CD4-positive, alpha-beta T cell (primary cell): ENCODE measurements at regions not wholly inside any gene's neighbourhood (a gene's known extent, or its start where the extent isn't known, plus 50 kb on each side); places are given as distances from the start of the nearest gene placed in this dataset.

Experiments used
- ATAC-seq: fragments of 200-7000 bp; cut with Tn5 transposase; one replicate; pipeline ENCODE4 v1.10.0; 2022; ENCODE audit warnings: mild to moderate bottlenecking; ENCODE audit not compliant: poor library complexity
- CTCF ChIA-PET: fragments of 350-600 bp; sonication (Branson Sonifier 250); formaldehyde crosslinking; loops from one replicate; lab custom pipeline; 2021; ENCODE audit warnings: antibody characterized with exemption, inconsistent platforms; lab: Charles Lee
- POLR2A ChIA-PET: fragments of 350-600 bp; sonication (Branson Sonifier 250); formaldehyde crosslinking; loops from one replicate; lab custom pipeline; 2021; ENCODE audit warnings: antibody characterized with exemption, inconsistent platforms; lab: Charles Lee
- DNase-seq, 14 experiments: peaks; one replicate each; pipeline ENCODE4 v3.0.0-alpha.2; 2013 to 2020; ENCODE audit warnings: mixed read lengths in 2 of 14
- H3K27ac ChIP-seq, 2 donors: one replicate each; pipeline versions ENCODE4 v1.5.1 to v1.7.0; 2013; ENCODE audit warnings: low read length in 2 of 2, low read depth in 1 of 2, mild to moderate bottlenecking in 1 of 2
- H3K27me3 ChIP-seq, 2 experiments: 1 replicate in 1 of 2; 2 replicates in 1 of 2; pipeline versions ENCODE4 v1.6.1 to v1.7.0; 2013; ENCODE audit warnings: low read length in 2 of 2, control low read depth in 1 of 2, mild to moderate bottlenecking in 1 of 2, moderate library complexity in 1 of 2; ENCODE audit not compliant: insufficient read depth in 2 of 2, control insufficient read depth in 1 of 2
- H3K36me3 ChIP-seq: one replicate; pipeline ENCODE4 v1.6.1; 2013; ENCODE audit warnings: low read length, control low read depth; ENCODE audit not compliant: insufficient read depth
- H3K4me1 ChIP-seq: one replicate; pipeline ENCODE4 v1.6.1; 2013; ENCODE audit warnings: low read length, control low read depth; ENCODE audit not compliant: insufficient read depth
- H3K4me3 ChIP-seq: one replicate; pipeline ENCODE4 v1.5.1; 2013; ENCODE audit warnings: mild to moderate bottlenecking, low read length, moderate library complexity
- H3K9me3 ChIP-seq, 2 experiments: 1 replicate in 1 of 2; 2 replicates in 1 of 2; pipeline versions ENCODE4 v1.6.1 to v1.7.0; 2013; ENCODE audit warnings: low read length in 2 of 2, mild to moderate bottlenecking in 2 of 2, control low read depth in 1 of 2, moderate library complexity in 1 of 2; ENCODE audit not compliant: control insufficient read depth in 1 of 2, insufficient read depth in 1 of 2
- H3K27ac Mint-ChIP-seq: one replicate; pipeline ENCODE4 v1.8.0; 2020; ENCODE audit warnings: mixed read lengths
- H3K27me3 Mint-ChIP-seq: one replicate; pipeline ENCODE4 v1.8.0; 2021; ENCODE audit warnings: mixed read lengths
- H3K36me3 Mint-ChIP-seq: one replicate; pipeline ENCODE4 v1.8.0; 2021; ENCODE audit warnings: low read depth, mixed read lengths
- H3K4me1 Mint-ChIP-seq: one replicate; pipeline ENCODE4 v1.8.0; 2021; ENCODE audit warnings: low read depth, mixed read lengths
- H3K4me3 Mint-ChIP-seq: one replicate; pipeline ENCODE4 v1.8.0; 2020; ENCODE audit warnings: mild to moderate bottlenecking, mixed read lengths
- H3K9me3 Mint-ChIP-seq: one replicate; pipeline ENCODE4 v1.8.0; 2020; ENCODE audit warnings: mixed read lengths
- intact Hi-C, 2 experiments: fragments of 100-400 bp; cut with DNase I in 1 of 2; cut with micrococcal nuclease in 1 of 2; formaldehyde crosslinking; loops; one replicate each; pipeline versions ENCODE4 v1.15.1 to v1.9.0; 2023 to 2025; cut with DNase I, micrococcal nuclease
- TF ChIP-seq, protein P1 (sequence below): fragments of 200-600 bp; IDR thresholded peaks from one replicate; pipeline ENCODE4 v1.8.0; 2022; ENCODE audit warnings: antibody characterized with exemption, mild to moderate bottlenecking

DNA sequence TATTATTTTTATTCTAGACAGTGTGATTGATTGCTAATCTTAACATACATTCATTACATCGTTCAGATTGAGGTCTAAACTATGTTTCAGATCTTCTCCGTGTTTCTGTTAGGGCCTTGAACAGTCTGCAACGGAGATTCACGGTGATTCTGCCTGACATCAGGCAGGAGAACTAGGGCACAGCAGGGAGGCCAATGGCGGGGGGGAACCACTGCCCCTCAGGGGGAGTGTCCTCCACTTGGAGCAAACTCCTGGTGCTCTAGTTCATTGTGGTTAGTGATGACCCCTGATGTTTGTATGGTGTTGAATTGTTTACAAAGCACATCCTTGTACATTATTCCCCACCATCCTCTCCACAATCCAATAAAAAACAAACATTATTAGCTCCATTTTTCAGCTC lies 173.5 kb downstream of the ZNF608 start:
- H3K27me3 ChIP-seq = no peaks in the 10 kb centered on the region
- CTCF ChIA-PET = no interaction called here
- Mint-ChIP-seq H3K27me3 (no peaks in the 10 kb centered on the region), H3K27ac (no peak overlapping the region), H3K4me1 (no peaks in the 10 kb centered on the region), H3K36me3 (no peaks in the 10 kb centered on the region), H3K9me3 (no peaks in the 10 kb centered on the region), H3K4me3 (no peak overlapping the region)
- H3K4me1 ChIP-seq = no peaks in the 10 kb centered on the region
- ATAC-seq (no peak), DNase-seq (no peak)
- H3K36me3 ChIP-seq = no peaks in the 10 kb centered on the region
- TF ChIP-seq, protein P1, sequence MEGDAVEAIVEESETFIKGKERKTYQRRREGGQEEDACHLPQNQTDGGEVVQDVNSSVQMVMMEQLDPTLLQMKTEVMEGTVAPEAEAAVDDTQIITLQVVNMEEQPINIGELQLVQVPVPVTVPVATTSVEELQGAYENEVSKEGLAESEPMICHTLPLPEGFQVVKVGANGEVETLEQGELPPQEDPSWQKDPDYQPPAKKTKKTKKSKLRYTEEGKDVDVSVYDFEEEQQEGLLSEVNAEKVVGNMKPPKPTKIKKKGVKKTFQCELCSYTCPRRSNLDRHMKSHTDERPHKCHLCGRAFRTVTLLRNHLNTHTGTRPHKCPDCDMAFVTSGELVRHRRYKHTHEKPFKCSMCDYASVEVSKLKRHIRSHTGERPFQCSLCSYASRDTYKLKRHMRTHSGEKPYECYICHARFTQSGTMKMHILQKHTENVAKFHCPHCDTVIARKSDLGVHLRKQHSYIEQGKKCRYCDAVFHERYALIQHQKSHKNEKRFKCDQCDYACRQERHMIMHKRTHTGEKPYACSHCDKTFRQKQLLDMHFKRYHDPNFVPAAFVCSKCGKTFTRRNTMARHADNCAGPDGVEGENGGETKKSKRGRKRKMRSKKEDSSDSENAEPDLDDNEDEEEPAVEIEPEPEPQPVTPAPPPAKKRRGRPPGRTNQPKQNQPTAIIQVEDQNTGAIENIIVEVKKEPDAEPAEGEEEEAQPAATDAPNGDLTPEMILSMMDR = no peak
- H3K4me3 ChIP-seq = no peak overlapping the region
- no peaks in the 10 kb centered on the region for H3K9me3 ChIP-seq
- no peak overlapping the region for H3K27ac ChIP-seq
- intact Hi-C loops = no loop called here
- POLR2A ChIA-PET = no interaction called here

- H3K4me3 Mint-ChIP-seq = no peak overlapping the region
- no peaks in the 10 kb centered on the region for H3K36me3 ChIP-seq
- no peak overlapping the region for H3K27ac Mint-ChIP-seq
- H3K27me3 ChIP-seq = no peaks in the 10 kb centered on the region
- TF ChIP-seq, protein P1 = no peak
- no peaks in the 10 kb centered on the region for H3K9me3 ChIP-seq
- POLR2A ChIA-PET = no interaction called here
- no peaks in the 10 kb centered on the region for H3K9me3 Mint-ChIP-seq
- DNase-seq (no peak), ATAC-seq (no peak)
- intact Hi-C loops = no loop called here
- CTCF ChIA-PET = interaction anchor here (0.9 kb wide), 1 partner anchor 10 kb away, joined by 3 read pairs; no protein-coding TSS in a partner anchor
- no peaks in the 10 kb centered on the region for H3K36me3 Mint-ChIP-seq
- no peaks in the 10 kb centered on the region for H3K27me3 Mint-ChIP-seq
- no peaks in the 10 kb centered on the region for H3K4me1 Mint-ChIP-seq
- no peaks in the 10 kb centered on the region for H3K4me1 ChIP-seq
- no peak overlapping the region for H3K4me3 ChIP-seq
- H3K27ac ChIP-seq = no peak overlapping the region
Observed at GRCh38 chr5:124570285-124571035, 176.0 kb downstream of the ZNF608 start.

DNA sequence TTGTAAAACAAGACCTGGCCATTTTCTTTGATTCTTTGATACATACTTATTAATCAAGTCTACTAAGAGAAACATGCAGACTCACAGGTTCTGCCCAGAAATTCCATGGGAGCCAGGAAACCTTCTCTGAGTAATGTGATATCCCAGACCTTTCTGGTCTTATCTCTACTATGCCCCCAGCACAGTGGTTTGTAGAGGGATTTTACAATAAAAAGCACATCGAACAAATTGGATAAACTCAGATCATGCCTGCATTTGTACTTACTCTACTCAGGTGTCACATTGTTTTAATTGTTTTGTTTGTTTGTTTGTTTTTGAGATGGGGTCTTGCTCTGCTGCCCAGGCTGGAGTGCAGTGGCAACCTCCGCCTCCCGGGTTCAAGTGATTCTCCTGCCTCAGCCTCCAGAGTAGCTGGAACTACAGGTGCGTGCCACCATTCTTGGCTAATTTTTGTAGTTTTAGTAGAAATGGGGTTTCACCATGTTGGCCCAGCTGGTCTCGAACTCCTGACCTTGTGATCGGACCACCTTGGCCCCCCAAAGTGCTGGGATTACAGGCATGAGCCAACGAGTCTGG lies 179.5 kb downstream of the ZNF608 start:
- no peak for DNase-seq
- Mint-ChIP-seq H3K4me3 (no peak overlapping the region), H3K9me3 (no peaks in the 10 kb centered on the region), H3K36me3 (no peaks in the 10 kb centered on the region), H3K27me3 (no peaks in the 10 kb centered on the region), H3K27ac (no peak overlapping the region), H3K4me1 (no peaks in the 10 kb centered on the region)
- CTCF ChIA-PET = no interaction called here
- Histone ChIP-seq H3K36me3 (no peaks in the 10 kb centered on the region), H3K9me3 (no peaks in the 10 kb centered on the region), H3K27me3 (no peaks in the 10 kb centered on the region), H3K27ac (no peak overlapping the region), H3K4me1 (no peaks in the 10 kb centered on the region), H3K4me3 (no peak overlapping the region)
- intact Hi-C loops = no loop called here
- TF ChIP-seq, protein P1 = no peak
- POLR2A ChIA-PET = no interaction called here
- ATAC-seq = no peak
